Vagina (tissue), 2 donors: ENCODE measurements at regions not wholly inside any gene's neighbourhood (a gene's known extent, or its start where the extent isn't known, plus 50 kb on each side); places are given as distances from the start of the nearest gene placed in this dataset.

ENCODE experiments used
- DNase-seq, 2 donors: peaks; one replicate each; pipeline ENCODE4 v3.0.0-alpha.2; 2017; ENCODE audit errors: extremely low spot score in 2 of 2
- H3K27ac ChIP-seq: fragments of 200-600 bp; sonication (generic); one replicate; pipeline ENCODE4 v1.5.1; 2019
- H3K27me3 ChIP-seq: fragments of 200-600 bp; sonication (generic); one replicate; pipeline ENCODE4 v1.5.1; 2019
- H3K36me3 ChIP-seq, 2 donors: fragments of 200-600 bp; sonication (generic); one replicate each; pipeline ENCODE4 v1.5.1; 2017 to 2019
- H3K4me1 ChIP-seq: fragments of 200-600 bp; sonication (generic); one replicate; pipeline ENCODE4 v1.5.1; 2019
- H3K4me3 ChIP-seq, 2 donors: fragments of 200-600 bp; sonication (generic); 1 replicate in 1 of 2; 2 replicates in 1 of 2; pipeline ENCODE4 v1.5.1; 2016 to 2019
- H3K9me3 ChIP-seq: fragments of 200-600 bp; sonication (generic); one replicate; pipeline ENCODE4 v1.5.1; 2019
- CTCF ChIP-seq, 3 experiments: fragments of 450-650 bp in 2 of 3; fragments of 200-600 bp in 1 of 3; sonication (generic) in 1 of 3; IDR thresholded peaks; one replicate each; pipeline ENCODE4 v1.5.1; 2017 to 2019; ENCODE audit warnings: antibody characterized with exemption in 3 of 3, mild to moderate bottlenecking in 2 of 3, moderate library complexity in 2 of 3
- POLR2A ChIP-seq, 2 donors: fragments of 450-650 bp; IDR thresholded peaks; one replicate each; pipeline ENCODE4 v1.6.1; 2017; ENCODE audit warnings: antibody characterized with exemption in 2 of 2, mild to moderate bottlenecking in 2 of 2, moderate library complexity in 2 of 2
- POLR2AphosphoS5 ChIP-seq, 2 donors: sonication (generic); formaldehyde crosslinking; IDR thresholded peaks; one replicate each; pipeline ENCODE4 v1.9.0; 2017; ENCODE audit warnings: antibody characterized with exemption in 2 of 2, mild to moderate bottlenecking in 2 of 2, low read depth in 1 of 2; ENCODE audit not compliant: insufficient read depth in 1 of 2
- intact Hi-C: fragments of 100-400 bp; cut with DNase I; formaldehyde crosslinking; loops from one replicate; pipeline ENCODE4 v1.15.1; 2023

- Histone ChIP-seq H3K9me3 (no peaks in the 10 kb centered on the region), H3K4me1 (no peaks in the 10 kb centered on the region), H3K27ac (no peak overlapping the region), H3K27me3 (no peaks in the 10 kb centered on the region), H3K36me3 (no peaks in the 10 kb centered on the region), H3K4me3 (no peak overlapping the region)
- no peak for DNase-seq
- intact Hi-C loops, result no loop called here
- TF ChIP-seq POLR2AphosphoS5 (IDR thresholded peaks at IDR 0.05; ENCODE audit: insufficient read depth in 1 of 2, low read depth in 1 of 2) (no peak), CTCF (IDR thresholded peaks at IDR 0.05) (no peak), POLR2A (IDR thresholded peaks at IDR 0.05) (no peak)
Observed at GRCh38 chr22:49027368-49027670, 800.4 kb downstream of the BRD1 start.

- Histone ChIP-seq H3K4me1 (no peaks in the 10 kb centered on the region), H3K36me3 (no peaks in the 10 kb centered on the region), H3K4me3 (no peak overlapping the region), H3K27ac (no peak overlapping the region), H3K27me3 (no peaks in the 10 kb centered on the region), H3K9me3 (no peaks in the 10 kb centered on the region)
- TF ChIP-seq CTCF (IDR thresholded peaks at IDR 0.05) (no peak), POLR2A (IDR thresholded peaks at IDR 0.05) (no peak), POLR2AphosphoS5 (IDR thresholded peaks at IDR 0.05; ENCODE audit: insufficient read depth in 1 of 2, low read depth in 1 of 2) (no peak)
- intact Hi-C loops, result no loop called here
- DNase-seq, result no peak
Observed at GRCh38 chr22:49026494-49027367, 800.9 kb downstream of the BRD1 start.

GRCh38 chr22:49025791-49026493 is 801.7 kb downstream of the BRD1 start:
- Histone ChIP-seq H3K36me3 (no peaks in the 10 kb centered on the region), H3K27ac (no peak overlapping the region), H3K9me3 (no peaks in the 10 kb centered on the region), H3K4me3 (no peak overlapping the region), H3K27me3 (no peaks in the 10 kb centered on the region), H3K4me1 (no peaks in the 10 kb centered on the region)
- DNase-seq, result no peak
- TF ChIP-seq POLR2A (IDR thresholded peaks at IDR 0.05) (no peak), CTCF (IDR thresholded peaks at IDR 0.05) (no peak), POLR2AphosphoS5 (IDR thresholded peaks at IDR 0.05; ENCODE audit: insufficient read depth in 1 of 2, low read depth in 1 of 2) (no peak)
- intact Hi-C loops, result no loop called here

GRCh38 chr22:49024775-49025440 is 802.8 kb downstream of the BRD1 start:
- no peak for TF ChIP-seq POLR2A (IDR thresholded peaks at IDR 0.05)
- TF ChIP-seq CTCF (IDR thresholded peaks at IDR 0.05), result no peak
- no peak for TF ChIP-seq POLR2AphosphoS5 (IDR thresholded peaks at IDR 0.05; ENCODE audit: insufficient read depth in 1 of 2, low read depth in 1 of 2)
- no peaks in the 10 kb centered on the region for H3K4me1 ChIP-seq
- no peak for DNase-seq
- intact Hi-C loops, result no loop called here
- H3K36me3 ChIP-seq, result no peaks in the 10 kb centered on the region
- H3K27me3 ChIP-seq, result no peaks in the 10 kb centered on the region
- H3K27ac ChIP-seq, result no peak overlapping the region
- H3K9me3 ChIP-seq, result no peaks in the 10 kb centered on the region
- H3K4me3 ChIP-seq, result no peak overlapping the region
